ENCODE measurements at regions not wholly inside any gene's neighbourhood (a gene's known extent, or its start where the extent isn't known, plus 50 kb on each side); places are given as distances from the start of the nearest gene placed in this dataset.
A peak's percentile ranks its signal among the peaks of the same experiment; 100 is the strongest.

DNA sequence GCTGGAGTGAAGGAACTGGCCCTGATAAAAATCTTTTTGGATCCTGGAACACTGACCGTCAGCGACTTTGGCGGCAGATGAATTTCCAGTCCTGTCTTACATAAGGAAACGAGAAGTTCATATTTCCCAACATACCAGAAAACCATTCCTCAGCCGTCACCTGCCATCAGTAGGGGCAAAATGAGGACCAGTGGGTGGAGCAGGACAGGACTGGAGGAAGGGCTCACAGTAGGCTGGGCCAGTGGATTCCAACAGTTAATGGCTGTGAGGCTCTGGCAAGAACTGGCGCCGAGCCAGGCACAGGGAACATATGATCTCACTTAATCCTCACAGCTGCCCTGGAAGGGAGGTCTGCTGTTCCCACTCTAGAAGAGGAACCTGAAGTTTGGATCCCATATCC lies 67.2 kb upstream of the FAM181A start:
- WGBS, 2 donors = 88 to 91% methylated on average over 7 of the region's 7 CpGs
- Histone ChIP-seq H3K27ac (no peak overlapping the region), H3K4me3 (replicated peaks in 1 of 3) (no peak overlapping the region), H3K9me3 (no peaks in the 10 kb centered on the region), H3K4me1 (peaks cover 0 to 9% of the 10 kb centered on the region in 2 donors), H3K36me3 (no peaks in the 10 kb centered on the region), H3K27me3 (no peaks in the 10 kb centered on the region)
- TF ChIP-seq POLR2A (IDR thresholded peaks at IDR 0.05) = no peak
- TF ChIP-seq, protein P1, sequence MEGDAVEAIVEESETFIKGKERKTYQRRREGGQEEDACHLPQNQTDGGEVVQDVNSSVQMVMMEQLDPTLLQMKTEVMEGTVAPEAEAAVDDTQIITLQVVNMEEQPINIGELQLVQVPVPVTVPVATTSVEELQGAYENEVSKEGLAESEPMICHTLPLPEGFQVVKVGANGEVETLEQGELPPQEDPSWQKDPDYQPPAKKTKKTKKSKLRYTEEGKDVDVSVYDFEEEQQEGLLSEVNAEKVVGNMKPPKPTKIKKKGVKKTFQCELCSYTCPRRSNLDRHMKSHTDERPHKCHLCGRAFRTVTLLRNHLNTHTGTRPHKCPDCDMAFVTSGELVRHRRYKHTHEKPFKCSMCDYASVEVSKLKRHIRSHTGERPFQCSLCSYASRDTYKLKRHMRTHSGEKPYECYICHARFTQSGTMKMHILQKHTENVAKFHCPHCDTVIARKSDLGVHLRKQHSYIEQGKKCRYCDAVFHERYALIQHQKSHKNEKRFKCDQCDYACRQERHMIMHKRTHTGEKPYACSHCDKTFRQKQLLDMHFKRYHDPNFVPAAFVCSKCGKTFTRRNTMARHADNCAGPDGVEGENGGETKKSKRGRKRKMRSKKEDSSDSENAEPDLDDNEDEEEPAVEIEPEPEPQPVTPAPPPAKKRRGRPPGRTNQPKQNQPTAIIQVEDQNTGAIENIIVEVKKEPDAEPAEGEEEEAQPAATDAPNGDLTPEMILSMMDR (IDR thresholded peaks at IDR 0.05) = no peak
- no peak for DNase-seq
- intact Hi-C loops (cut with DNase I) = no loop called here

DNA sequence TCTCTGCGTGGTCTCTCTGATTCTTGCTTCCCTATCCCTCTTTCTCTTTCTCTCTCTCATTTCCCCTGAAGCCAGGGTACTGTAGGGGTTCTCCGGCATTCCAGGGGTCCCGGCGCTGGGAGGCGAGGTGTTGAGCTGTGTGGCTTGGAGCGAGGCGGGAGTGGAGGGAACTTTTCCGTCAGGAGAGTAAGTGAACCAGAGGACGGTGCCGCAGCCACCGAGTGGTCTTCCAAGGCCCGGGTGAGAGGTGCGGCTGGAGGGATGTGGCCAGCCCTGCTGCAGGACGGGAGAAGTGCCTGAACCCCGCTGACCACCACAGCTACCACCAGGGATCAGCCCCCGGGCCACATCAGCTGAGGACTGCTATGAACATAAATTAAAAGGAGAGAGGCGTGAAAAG lies 68.2 kb upstream of the FAM181A start:
- H3K27me3 ChIP-seq = no peaks in the 10 kb centered on the region
- intact Hi-C loops (cut with DNase I) = no loop called here
- TF ChIP-seq POLR2A (IDR thresholded peaks at IDR 0.05) = no peak
- TF ChIP-seq, protein P1 (IDR thresholded peaks at IDR 0.05) = no peak
- peaks cover 0 to 9% of the 10 kb centered on the region in 2 donors for H3K4me1 ChIP-seq
- no peak overlapping the region for H3K27ac ChIP-seq
- H3K4me3 ChIP-seq (replicated peaks in 1 of 3) = no peak overlapping the region
- H3K9me3 ChIP-seq = no peaks in the 10 kb centered on the region
- DNase-seq = no peak
- 86% methylated on average over 17 of the region's 17 CpGs for WGBS, 2 donors
- H3K36me3 ChIP-seq = no peaks in the 10 kb centered on the region

DNA sequence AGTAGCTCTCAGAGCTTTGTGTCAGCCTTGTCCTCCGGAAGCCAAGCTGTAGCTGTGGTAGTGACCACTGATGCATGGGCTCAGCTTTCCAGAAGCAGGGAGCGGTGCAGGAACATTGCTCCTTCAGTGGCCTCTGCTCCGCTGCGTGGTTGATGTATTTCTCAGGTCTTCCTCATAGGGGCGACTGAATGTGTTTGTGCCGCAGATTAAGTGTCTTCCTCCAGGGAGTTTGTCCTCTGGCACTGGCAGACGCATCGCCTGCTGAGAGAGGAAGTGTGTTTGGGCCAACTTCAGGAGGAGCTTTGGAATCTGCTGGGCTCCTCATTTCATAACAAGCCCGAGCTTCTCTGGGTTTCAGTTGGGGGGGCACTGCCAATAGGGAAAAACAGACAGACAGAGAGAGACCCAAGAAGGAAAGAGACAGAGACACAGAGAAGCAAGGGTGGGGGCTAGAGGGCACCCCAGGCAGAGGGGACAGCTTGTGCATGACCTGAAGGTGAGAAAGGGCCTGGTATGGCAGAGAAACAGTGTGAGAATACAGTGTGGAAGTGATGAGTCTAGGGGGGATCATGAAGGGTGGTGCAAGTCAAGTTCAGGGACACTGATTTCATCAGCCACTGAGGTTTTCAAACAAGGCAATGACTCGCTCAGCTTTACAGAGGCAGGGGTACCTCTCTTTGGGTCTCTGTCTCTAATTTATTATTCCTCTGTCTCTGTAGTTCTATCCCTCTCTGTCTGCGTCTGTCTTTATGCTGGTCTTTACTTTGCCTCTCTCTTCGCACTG lies 69.4 kb upstream of the PRIMA1 start:
- no peak overlapping the region for H3K4me3 ChIP-seq (replicated peaks in 1 of 3)
- no peaks in the 10 kb centered on the region for H3K9me3 ChIP-seq
- intact Hi-C loops (cut with DNase I) = no loop called here
- DNase-seq = peak; percentile 38 to 56
- 28 to 31% methylated on average over 12 of the region's 12 CpGs for WGBS, 2 donors
- peaks cover 0 to 9% of the 10 kb centered on the region in 2 donors for H3K4me1 ChIP-seq
- H3K36me3 ChIP-seq = no peaks in the 10 kb centered on the region
- TF ChIP-seq, protein P1 (IDR thresholded peaks at IDR 0.05) = peak in 2 of 6 experiments; percentile 20 to 29
- no peak for TF ChIP-seq POLR2A (IDR thresholded peaks at IDR 0.05)
- no peak overlapping the region for H3K27ac ChIP-seq
- no peaks in the 10 kb centered on the region for H3K27me3 ChIP-seq

DNA sequence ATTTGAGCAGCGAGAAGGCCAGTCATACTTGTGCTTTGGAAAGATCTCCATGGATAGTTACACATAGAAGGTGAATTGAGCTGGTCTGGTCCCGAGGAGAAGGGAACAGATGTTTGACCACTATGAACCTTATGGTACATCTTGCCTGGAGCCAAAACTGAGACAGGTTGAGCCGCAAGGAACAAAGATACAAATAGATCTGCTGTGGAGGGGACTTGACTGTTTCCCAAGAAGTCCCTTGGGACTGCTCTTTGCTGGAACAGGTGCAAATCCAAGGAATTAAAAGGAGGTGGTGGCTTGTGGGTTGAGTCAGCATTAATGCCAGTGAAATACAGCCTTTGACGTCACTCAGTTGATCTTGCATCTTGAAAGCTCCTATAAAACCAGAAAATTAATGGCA lies 68.8 kb upstream of the PRIMA1 start:
- DNase-seq = no peak
- intact Hi-C loops (cut with DNase I) = no loop called here
- Histone ChIP-seq H3K9me3 (no peaks in the 10 kb centered on the region), H3K4me3 (replicated peaks in 1 of 3) (no peak overlapping the region), H3K4me1 (peaks cover 0 to 9% of the 10 kb centered on the region in 2 donors), H3K27ac (no peak overlapping the region), H3K27me3 (no peaks in the 10 kb centered on the region), H3K36me3 (no peaks in the 10 kb centered on the region)
- WGBS, 2 donors = 62 to 70% methylated on average over 4 of the region's 4 CpGs
- no peak for TF ChIP-seq POLR2A (IDR thresholded peaks at IDR 0.05)
- TF ChIP-seq, protein P1 (IDR thresholded peaks at IDR 0.05) = no peak

DNA sequence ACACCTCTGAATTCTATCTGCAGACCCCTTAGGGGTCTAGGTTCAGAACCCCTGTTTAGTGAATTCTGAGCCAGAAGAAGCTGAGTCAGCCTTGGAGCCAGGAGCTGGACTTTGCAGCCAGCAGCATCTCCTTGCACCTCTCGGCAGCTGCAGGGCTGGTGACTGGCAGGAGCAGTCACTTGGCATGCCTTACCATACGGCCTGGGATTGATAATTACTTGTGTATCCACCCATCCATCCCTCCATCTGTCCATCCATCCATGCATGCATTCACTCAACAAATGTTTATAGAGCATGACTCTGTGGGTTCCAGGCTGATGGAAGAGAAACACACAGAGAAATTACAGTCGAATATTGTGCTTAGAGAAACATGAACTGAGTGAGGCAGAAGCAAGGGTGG lies 67.5 kb upstream of the PRIMA1 start:
- WGBS, 2 donors = 42 to 51% methylated on average over 3 of the region's 3 CpGs
- no peak for DNase-seq

More for the DNA sequence above, 67.5 kb upstream of the PRIMA1 start:
- Histone ChIP-seq H3K4me1 (peaks cover 0 to 9% of the 10 kb centered on the region in 2 donors), H3K36me3 (no peaks in the 10 kb centered on the region), H3K4me3 (replicated peaks in 1 of 3) (no peak overlapping the region), H3K27ac (no peak overlapping the region), H3K27me3 (no peaks in the 10 kb centered on the region), H3K9me3 (no peaks in the 10 kb centered on the region)
- TF ChIP-seq, protein P1 (IDR thresholded peaks at IDR 0.05) = no peak
- no peak for TF ChIP-seq POLR2A (IDR thresholded peaks at IDR 0.05)
- intact Hi-C loops (cut with DNase I) = no loop called here

All from thyroid gland (tissue), 4 donors.